ENCODE measurements at regions not wholly inside any gene's neighbourhood (a gene's known extent, or its start where the extent isn't known, plus 50 kb on each side); places are given as distances from the start of the nearest gene placed in this dataset.

DNA sequence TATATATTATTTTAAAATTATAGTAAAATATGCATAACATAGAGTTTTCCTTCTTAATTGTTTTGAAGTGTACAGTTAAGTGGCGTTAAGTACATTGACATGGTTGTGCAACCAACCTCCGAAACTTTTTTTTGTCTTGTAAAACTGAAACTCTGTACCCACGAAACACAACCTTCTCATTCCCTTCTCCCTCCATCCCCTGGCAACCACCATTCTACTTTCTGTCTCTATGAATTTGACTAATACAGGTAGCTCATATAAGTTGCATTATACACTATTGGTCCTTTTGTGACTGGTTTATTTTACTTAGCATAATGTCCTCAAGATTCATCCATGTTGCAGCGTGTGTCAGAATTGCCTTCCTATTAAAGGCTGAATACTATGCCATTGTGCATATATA is 179.4 kb downstream of the SATB1 start:
- no peak overlapping the region for H3K4me3 ChIP-seq
- no peak for ATAC-seq
- intact Hi-C loops (cut with DNase I, micrococcal nuclease): no loop called here
- H3K4me1 ChIP-seq (ENCODE audit: low read depth): no peaks in the 10 kb centered on the region
- DNase-seq: no peak
- TF ChIP-seq, protein P1, sequence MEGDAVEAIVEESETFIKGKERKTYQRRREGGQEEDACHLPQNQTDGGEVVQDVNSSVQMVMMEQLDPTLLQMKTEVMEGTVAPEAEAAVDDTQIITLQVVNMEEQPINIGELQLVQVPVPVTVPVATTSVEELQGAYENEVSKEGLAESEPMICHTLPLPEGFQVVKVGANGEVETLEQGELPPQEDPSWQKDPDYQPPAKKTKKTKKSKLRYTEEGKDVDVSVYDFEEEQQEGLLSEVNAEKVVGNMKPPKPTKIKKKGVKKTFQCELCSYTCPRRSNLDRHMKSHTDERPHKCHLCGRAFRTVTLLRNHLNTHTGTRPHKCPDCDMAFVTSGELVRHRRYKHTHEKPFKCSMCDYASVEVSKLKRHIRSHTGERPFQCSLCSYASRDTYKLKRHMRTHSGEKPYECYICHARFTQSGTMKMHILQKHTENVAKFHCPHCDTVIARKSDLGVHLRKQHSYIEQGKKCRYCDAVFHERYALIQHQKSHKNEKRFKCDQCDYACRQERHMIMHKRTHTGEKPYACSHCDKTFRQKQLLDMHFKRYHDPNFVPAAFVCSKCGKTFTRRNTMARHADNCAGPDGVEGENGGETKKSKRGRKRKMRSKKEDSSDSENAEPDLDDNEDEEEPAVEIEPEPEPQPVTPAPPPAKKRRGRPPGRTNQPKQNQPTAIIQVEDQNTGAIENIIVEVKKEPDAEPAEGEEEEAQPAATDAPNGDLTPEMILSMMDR (IDR thresholded peaks at IDR 0.05): no peak
- no peaks in the 10 kb centered on the region for H3K36me3 ChIP-seq (ENCODE audit: low read depth)
- H3K9me3 ChIP-seq: no peaks in the 10 kb centered on the region

- DNase-seq (no peak), ATAC-seq (no peak)
- Histone ChIP-seq H3K4me1 (ENCODE audit: low read depth) (no peaks in the 10 kb centered on the region), H3K36me3 (ENCODE audit: low read depth) (no peaks in the 10 kb centered on the region), H3K9me3 (no peaks in the 10 kb centered on the region), H3K4me3 (no peak overlapping the region)
- TF ChIP-seq, protein P1 (IDR thresholded peaks at IDR 0.05): no peak
- intact Hi-C loops (cut with DNase I, micrococcal nuclease): no loop called here
These were observed 183.3 kb downstream of the SATB1 start for GRCh38 chr3:18241837-18242236.

GRCh38 chr3:18239674-18240073 is 185.5 kb downstream of the SATB1 start:
- TF ChIP-seq, protein P1 (IDR thresholded peaks at IDR 0.05): no peak
- ATAC-seq (no peak), DNase-seq (no peak)
- Histone ChIP-seq H3K4me1 (ENCODE audit: low read depth) (no peaks in the 10 kb centered on the region), H3K4me3 (no peak overlapping the region), H3K36me3 (ENCODE audit: low read depth) (no peaks in the 10 kb centered on the region), H3K9me3 (no peaks in the 10 kb centered on the region)
- intact Hi-C loops (cut with DNase I, micrococcal nuclease): no loop called here

- no peaks in the 10 kb centered on the region for H3K9me3 ChIP-seq
These were observed 186.3 kb downstream of the SATB1 start for GRCh38 chr3:18238746-18239331.

GRCh38 chr3:18238332-18238731 is 186.8 kb downstream of the SATB1 start:
- Histone ChIP-seq H3K9me3 (no peaks in the 10 kb centered on the region), H3K4me3 (no peak overlapping the region), H3K4me1 (ENCODE audit: low read depth) (no peaks in the 10 kb centered on the region), H3K36me3 (ENCODE audit: low read depth) (no peaks in the 10 kb centered on the region)
- TF ChIP-seq, protein P1 (IDR thresholded peaks at IDR 0.05): no peak
- no peak for ATAC-seq
- intact Hi-C loops (cut with DNase I, micrococcal nuclease): no loop called here
- no peak for DNase-seq

More at GRCh38 chr3:18238746-18239331, 186.3 kb downstream of the SATB1 start:
- no peaks in the 10 kb centered on the region for H3K36me3 ChIP-seq (ENCODE audit: low read depth)
- ATAC-seq (no peak), DNase-seq (no peak)
- no peak overlapping the region for H3K4me3 ChIP-seq
- no peaks in the 10 kb centered on the region for H3K4me1 ChIP-seq (ENCODE audit: low read depth)
- TF ChIP-seq, protein P1 (IDR thresholded peaks at IDR 0.05): no peak
- intact Hi-C loops (cut with DNase I, micrococcal nuclease): no loop called here

Data from mucosa of descending colon (tissue), 3 donors.